CD4-positive, alpha-beta T cell treated with Interleukin-15 for 1 hour (primary cell): ENCODE measurements at regions not wholly inside any gene's neighbourhood (a gene's known extent, or its start where the extent isn't known, plus 50 kb on each side); places are given as distances from the start of the nearest gene placed in this dataset.
"Not testable (repeated sequence)": the region's sequence is repeated elsewhere in the genome, so short reads cannot be mapped to it uniquely, and the experiment has no call there.

Experiments used
- DNase-seq: peaks from one replicate; pipeline ENCODE4 v3.0.0-alpha.2; 2020

DNA sequence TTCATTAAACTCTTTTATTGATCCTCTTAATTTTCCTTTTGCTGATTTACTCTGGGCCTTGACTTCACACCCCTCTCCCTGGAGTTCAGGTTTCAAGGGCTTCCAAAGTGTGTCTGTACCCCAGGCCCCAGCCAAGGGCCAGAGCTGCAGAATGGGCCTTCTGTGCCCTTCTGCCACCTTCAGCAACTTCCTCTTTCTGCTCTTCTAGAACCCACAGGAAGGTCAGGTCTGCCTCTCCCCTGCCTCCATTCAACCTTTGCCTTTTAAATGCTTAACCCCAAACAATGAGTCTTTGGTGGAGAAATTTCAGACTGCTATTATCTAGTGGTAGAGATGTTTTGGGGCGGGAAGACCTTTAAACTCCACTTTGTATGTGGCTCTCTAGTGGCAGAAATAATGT is 63.1 kb downstream of the TSN start:
- DNase-seq, result no peak

DNA sequence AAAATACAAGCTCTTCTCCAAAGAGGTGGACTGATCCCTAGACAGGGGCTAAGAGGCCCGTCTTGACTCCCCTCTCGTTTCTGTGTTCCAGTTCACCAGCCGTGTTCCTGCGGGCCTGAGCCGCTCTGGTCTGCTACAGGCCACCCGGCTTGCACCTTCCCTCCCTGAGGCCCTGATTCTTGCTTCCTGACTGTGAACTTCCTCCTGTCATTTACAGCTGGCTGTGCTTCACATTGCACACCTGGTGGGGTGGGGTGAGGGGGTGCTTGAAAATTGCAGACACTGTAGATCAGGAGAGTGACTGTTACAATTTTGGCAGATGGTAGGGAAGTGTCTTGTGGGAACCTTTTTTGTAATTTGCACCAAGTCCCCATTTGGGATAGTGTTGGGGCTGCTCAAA is 64.4 kb downstream of the TSN start:
- DNase-seq, result no peak

DNA sequence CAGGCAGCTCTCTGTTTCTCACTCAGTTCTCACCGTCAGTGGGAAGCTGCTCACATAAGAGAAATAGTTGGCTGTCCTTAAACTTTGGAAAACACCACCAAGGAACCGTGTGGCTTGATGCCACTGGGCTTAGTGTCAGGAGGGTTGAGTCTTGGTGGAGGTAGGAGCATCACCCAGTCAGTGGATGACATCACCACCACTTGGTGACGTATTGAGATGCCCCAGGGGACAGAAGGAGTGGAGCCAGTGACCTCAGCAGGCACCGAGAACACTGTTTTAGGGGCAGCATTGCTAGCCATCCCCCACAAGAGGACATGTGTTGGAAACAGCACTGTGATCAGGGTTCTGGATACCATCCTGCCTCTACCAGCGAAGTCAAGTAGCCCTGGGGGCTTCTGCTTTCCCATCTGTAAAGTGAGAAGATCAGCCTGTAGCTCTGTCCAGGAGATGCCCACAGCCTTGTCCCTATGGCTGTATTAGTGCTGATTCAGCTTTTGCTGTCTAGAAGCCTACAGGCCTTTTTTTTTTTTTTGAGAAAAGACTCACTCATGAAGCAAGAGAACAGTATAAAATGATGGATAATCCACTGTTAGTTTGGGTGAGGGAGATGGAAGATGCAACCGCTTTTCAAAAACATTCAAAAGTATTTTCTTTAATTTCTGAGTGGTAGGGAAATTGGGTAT is 66.2 kb downstream of the TSN start:
- no peak for DNase-seq

GRCh38 chr2:121824264-121824663 is 68.8 kb downstream of the TSN start:
- no peak for DNase-seq

GRCh38 chr2:121825003-121825950 is 69.8 kb downstream of the TSN start:
- DNase-seq, result no peak

DNA sequence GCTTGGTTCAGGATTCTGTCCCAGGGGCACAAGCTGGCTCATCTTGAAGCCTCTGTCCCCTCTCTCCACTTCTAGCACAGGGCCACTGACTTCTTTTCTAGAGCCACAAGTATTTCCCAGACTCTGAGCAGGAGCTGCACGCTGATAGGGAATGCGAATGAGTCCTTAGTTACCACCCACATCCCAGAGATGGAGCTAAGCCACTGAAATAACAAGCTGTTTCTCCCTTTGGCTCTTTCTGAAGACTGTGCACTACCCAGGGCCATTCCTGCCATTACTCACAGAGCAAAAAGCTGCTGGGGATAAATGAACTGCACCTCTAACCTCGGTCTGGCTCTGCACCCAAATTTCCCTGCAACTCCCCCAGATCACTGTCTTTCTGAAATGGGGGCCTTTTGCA is 70.6 kb downstream of the TSN start:
- DNase-seq, result no peak

- no peak for DNase-seq
These were observed 72.9 kb downstream of the TSN start for GRCh38 chr2:121828281-121828731.

DNA sequence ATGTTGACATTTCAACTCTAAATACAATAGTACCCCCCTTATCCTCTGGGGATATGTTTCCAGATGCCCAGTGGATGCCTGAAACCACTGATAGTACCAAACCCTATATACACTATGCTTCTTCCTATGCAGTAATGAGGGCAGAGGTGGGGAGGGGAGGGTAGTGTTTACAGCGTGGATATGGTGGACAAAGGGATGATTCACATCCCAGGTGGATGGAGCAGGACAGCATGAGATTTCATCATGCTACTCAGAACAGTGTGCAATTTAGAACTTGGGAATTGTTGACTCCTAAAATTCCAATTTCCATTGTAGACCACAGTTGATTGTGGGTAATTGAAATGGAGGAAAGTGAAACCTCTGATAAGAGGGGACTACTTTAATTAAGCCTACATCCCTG is 75.4 kb downstream of the TSN start:
- no peak for DNase-seq

DNA sequence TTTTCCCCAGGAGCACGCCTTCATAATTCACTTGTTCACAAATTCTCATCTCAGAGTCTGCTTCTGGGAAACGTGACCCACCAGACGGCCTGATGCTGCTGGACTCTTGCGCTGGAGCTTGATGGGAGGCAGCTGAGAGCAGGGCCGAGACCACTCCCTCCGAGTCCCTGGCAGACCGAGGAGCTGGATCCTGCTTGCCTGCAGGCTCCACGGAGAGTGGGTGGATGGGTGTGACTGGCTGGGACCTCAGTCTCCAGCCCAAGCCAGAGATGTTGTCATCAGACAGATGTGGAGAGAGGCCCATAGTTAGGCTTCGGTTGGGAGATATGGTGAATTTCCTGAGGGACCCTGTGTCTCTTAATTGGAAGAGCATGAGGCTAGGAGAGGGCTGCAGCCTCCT is 76.4 kb downstream of the TSN start:
- DNase-seq, result no peak

DNA sequence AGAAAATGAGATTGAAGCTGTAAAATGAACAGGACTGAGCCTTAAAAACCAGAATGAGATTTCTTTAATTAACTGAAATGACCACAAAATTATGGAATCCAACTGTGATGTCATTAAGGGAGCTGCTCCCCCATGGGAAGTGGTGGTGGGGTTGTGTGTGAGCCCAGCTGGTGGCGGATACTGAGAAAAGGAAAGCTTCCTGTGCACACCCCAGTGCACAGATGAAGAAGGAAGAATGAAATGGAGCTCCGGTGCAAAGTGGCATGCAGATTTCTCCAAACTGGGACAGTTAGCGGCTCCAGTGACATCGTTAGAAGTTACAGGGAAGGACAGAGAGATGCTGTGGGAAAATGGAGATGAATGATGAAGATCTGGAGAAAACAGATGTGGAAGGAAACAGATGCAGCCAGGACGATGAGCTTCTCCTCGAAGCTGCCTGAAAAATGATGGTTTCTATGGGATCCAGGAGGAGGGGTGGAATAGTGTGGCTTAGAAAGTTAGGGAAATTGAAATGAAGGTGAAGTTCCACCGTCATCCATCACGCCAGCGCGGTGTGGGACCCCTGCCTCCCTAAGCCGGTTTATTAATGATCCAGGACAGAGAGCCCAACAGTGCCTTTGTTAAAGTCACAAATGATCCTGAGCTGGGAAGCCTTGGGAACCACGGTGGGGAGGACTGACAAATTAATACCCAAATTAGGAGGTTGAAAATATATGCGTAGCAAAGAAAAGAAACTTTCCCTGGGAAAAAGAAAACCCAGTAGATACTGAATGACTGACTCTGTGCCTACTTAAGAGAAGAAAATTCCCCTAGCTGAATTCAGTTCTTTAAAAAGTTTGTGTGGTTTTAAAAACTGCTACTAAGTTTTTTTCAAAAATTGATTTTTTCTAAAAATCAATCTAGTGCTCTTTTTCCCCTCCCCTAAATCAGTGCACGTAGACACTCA is 77.2 kb downstream of the TSN start:
- DNase-seq, result no peak

DNA sequence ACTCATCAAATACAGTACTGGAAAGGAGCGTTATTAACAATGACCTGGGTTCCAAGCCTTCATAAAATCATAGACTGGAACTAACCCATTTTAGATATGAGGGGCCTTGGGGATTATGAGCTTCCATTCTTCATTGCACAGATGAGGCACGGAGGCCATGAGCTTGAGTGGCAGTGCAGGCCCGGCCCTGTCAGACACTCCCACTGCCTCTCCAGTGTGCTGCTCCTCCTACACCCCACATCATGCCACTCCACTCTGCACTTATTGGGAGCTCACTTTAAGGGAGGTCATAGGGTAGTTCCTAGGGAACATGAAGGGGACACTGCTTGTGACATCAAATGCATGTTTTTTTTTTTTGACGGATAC is 77.9 kb downstream of the TSN start:
- no peak for DNase-seq

DNA sequence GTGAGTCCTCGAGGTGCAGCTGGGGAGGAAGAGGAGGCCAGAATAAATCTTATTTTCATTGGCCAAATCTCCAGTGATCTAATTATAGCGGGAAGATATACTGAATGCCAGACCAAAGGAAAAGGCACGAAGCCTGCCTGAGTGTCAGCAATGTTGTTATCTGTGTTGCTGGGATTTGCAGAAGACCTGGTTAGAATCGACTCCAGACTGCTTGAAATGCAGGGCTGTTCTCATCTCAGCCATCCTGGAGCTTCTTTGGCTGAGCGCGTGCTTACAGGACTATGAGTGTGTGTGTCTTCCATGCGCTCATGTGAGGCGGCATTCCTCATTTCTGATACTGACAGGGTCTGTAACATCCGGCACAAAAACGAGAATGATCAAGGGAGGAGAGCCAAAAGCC is 81.2 kb downstream of the TSN start:
- no peak for DNase-seq

DNA sequence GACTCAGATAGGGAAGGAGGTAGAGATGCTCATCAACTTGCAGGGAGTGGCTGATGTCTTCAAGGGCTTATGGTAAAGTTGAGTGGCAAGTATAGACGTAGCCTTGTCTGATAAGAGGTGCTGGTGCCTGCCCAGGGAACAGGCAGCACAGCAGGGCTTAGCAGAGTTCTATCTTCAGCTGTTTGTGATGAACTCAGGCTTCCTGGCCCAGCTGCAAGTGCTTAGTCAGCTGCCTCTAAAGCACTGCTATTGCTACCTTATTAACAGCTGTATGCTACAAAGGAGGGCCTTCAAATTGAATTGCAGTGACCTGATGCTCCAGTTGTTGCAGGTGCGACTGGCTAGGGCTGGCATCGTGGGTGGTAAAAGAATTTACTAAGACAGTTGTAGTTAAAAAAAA is 82.1 kb downstream of the TSN start:
- DNase-seq, result no peak

GRCh38 chr2:121838551-121838950 is 83.1 kb downstream of the TSN start:
- DNase-seq, result no peak

DNA sequence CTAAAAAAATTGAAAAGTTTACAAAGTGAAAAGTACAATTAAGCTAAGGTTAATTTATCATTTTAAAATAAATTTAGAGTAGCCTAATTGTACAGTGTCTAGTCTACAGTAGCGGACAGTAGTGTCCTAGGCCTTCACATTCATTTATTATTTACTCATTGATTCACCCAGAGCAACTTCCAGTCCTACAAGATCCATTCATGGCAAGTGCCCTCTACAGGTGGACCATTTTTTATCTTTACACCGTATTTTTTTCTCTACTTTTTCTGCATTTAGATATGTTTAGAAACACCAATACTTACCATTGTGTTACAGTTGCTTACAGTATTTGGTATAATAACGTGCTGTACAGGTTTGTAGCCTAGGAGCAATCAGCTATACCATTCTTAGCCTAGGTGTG is 84.1 kb downstream of the TSN start:
- DNase-seq, result no peak

DNA sequence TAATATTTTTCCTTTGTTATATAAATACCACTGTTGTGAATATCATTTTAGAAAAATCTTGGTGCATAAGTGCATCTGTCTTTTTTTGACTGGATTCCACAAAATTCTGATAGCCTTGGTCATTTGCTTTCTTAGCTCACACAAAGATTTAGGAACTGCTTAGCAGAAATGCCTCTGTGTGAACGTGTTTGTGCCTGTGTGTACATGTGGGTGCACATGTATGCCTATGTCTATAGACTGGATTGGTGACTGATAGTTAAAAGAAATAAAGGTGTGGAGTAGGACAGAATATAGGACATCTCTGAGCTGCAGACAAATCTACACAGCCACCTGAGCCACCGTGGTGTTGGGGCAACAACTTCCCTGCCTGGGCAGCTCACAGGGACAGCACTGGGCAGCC is 93.8 kb downstream of the TSN start:
- DNase-seq, result no peak

DNA sequence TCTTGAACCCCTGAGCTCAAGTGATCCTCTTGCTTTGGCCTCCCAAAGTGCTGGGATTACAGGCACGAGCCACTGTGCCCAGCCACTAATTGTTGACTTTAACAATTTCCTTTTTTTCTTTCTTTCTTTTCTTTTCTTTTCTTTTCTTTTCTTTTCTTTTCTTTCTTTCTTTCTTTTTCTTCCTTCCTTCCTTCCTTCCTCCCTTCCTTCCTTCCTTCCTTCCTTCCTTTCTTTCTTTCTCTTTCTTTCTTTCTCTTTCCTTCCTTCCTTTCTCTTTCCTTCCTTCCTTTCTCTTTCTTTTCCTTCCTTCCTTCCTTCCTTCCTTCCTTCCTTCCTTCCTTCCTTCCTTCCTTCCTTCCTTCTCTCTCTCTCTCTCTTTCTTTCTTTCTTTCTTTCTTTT is 97.7 kb downstream of the TSN start:
- not testable (repeated sequence) for DNase-seq

- DNase-seq, result no peak
These were observed 100.1 kb downstream of the TSN start for GRCh38 chr2:121855510-121855909.

GRCh38 chr2:121856360-121856759 is 100.9 kb downstream of the TSN start:
- DNase-seq, result no peak

- DNase-seq, result no peak
These were observed 102.9 kb downstream of the TSN start for GRCh38 chr2:121858369-121858768.

DNA sequence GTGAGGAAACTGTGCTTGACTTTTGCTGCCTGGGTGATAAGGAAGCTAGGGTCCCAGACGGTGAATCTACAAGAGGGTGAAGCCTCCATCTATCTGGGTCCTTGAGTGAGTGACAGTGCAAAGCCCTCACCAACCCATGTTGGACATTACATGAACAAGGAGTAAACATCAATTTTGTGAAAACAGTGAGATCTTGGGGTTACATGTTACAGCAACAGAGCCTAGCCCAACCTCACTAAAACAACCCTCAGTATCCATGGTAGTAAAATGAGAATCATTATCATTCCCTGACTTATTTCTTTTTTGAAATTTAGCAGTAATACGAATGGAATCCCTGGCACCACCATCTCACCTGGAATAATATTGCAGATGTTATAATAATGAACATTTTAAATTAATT is 103.4 kb downstream of the TSN start:
- no peak for DNase-seq

GRCh38 chr2:121860033-121860757 is 104.7 kb downstream of the TSN start:
- DNase-seq, result no peak
